ENCODE measurements at regions not wholly inside any gene's neighbourhood (a gene's known extent, or its start where the extent isn't known, plus 50 kb on each side); places are given as distances from the start of the nearest gene placed in this dataset.
"Not testable (repeated sequence)": the region's sequence is repeated elsewhere in the genome, so short reads cannot be mapped to it uniquely, and the experiment has no call there.

DNA sequence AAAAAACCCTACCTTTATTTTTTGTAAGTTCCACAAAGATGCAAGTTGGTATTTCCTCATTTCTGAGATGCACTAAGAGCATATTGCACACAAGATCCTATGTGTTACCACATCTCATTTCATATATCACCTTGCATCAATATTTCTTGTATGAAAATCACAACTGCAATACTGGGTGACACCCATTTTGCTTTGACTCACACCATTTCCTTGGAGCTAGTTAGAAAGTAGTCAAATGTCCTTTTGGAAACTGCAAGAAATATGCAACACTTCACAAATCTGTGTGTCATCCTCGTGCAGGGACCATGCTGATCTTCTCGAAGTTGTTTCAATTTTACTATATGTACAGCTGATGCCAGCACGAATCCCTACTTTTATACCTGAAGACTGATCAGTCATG is 94.6 kb upstream of the ACBD5 start:
- TF ChIP-seq, protein P1, sequence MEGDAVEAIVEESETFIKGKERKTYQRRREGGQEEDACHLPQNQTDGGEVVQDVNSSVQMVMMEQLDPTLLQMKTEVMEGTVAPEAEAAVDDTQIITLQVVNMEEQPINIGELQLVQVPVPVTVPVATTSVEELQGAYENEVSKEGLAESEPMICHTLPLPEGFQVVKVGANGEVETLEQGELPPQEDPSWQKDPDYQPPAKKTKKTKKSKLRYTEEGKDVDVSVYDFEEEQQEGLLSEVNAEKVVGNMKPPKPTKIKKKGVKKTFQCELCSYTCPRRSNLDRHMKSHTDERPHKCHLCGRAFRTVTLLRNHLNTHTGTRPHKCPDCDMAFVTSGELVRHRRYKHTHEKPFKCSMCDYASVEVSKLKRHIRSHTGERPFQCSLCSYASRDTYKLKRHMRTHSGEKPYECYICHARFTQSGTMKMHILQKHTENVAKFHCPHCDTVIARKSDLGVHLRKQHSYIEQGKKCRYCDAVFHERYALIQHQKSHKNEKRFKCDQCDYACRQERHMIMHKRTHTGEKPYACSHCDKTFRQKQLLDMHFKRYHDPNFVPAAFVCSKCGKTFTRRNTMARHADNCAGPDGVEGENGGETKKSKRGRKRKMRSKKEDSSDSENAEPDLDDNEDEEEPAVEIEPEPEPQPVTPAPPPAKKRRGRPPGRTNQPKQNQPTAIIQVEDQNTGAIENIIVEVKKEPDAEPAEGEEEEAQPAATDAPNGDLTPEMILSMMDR (IDR thresholded peaks at IDR 0.05), result not testable (repeated sequence)
- TF ChIP-seq POLR2A, POLR2AphosphoS5 (IDR thresholded peaks at IDR 0.05): not testable (repeated sequence)
